Stimulated activated CD8-positive, alpha-beta memory T cell treated with anti-CD3 and anti-CD28 coated beads, Interleukin-2, amount 100 ng/mL, for 48 hours (primary cell): ENCODE measurements at regions not wholly inside any gene's neighbourhood (a gene's known extent, or its start where the extent isn't known, plus 50 kb on each side); places are given as distances from the start of the nearest gene placed in this dataset.
"Not testable (repeated sequence)": the region's sequence is repeated elsewhere in the genome, so short reads cannot be mapped to it uniquely, and the experiment has no call there.

Experiments
- DNase-seq, 2 donors: peaks; one replicate each; pipeline ENCODE4 v3.0.0-alpha.2; 2020; ENCODE audit warnings: low read depth in 2 of 2

DNA sequence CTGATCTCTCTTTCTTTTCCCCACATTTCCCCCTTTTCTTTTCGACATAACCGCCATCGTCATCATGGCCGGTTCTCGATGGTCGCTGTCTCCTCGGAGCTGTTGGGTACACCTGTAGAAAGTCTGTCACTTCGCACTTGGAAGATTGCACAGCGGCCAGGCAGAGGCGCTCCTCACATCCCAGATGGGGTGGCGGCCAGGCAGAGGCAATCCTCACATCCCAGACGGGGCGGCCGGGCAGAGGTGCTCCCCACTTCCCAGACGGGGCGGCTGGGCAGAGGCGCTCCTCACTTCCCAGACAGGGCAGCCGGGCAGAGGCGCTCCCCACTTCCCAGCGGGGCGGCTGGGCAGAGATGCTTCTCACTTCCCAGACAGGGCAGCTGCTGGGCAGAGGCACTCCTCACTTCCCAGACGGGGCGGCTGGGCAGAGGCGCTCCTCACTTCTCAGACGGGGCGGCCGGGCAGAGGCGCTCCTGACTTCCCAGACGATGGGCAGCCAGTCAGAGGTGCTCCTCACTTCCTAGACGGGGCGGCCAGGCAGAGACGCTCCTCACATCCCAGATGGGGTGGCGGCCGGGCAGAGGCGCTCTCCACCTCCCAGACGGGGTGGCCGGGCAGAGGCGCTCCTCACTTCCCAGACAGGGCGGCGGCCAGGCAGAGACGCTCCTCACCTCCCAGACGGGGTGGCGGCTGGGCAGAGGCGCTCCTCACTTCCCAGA lies 110.7 kb downstream of the C5orf15 start:
- DNase-seq: not testable (repeated sequence)

DNA sequence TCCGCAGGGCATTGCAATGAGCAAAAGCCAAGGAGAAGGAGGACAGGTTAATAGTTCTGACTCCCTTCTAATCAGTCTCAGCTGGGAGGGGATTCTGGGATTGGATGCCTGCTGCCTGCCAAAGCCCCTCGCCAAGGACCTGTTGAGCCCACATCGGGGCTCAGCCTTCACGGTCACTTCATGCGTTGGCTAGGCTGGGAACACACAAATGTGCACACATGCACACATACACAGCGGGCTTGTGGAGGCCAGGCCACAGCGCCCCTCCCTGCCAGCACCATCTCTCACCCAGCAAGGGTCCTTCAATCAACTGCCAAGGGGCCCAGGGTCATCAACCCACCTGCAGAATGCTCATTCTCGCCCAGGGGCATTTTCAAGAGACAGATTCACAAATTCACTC lies 113.9 kb downstream of the C5orf15 start:
- DNase-seq: no peak

GRCh38 chr5:133853646-133854365 lies 114.6 kb downstream of the C5orf15 start:
- DNase-seq: no peak

DNA sequence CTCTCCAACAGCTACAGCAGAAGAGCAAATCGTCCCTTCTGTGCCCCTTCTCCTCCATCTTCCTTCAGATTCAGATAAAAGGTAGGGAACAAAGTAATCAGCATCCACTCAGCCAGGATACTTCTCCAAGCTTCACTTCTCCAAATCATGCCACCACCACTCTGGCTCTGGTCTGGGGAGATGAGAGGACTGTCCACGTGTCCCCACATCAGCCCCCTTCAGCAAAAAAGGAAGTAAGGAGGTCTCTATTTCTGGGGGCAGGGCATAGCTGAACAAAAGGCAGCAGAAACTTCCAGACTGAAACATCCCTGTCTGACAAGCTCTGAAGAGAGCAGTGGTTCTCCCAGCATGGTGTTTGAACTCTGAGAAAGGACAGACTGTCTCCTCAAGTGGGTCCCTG lies 116.9 kb downstream of the C5orf15 start:
- no peak for DNase-seq

DNA sequence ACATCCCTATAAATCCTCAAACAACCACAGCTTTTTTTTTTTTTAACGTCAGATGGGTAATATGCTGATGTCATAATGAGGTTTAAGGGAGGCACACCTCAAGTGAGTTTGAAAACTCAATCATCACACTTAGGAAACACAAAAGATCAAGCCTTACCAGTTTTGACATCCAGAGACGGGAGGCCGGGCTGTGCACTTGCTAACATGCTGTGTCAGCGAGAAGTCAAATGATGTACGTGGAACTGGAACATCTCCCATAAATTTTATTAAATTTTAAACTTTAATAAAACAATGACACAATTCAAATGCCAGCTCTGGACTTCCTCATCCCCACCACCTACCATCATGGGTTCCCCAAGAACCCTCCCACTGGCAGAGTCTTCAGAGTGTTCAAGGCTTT lies 117.6 kb downstream of the C5orf15 start:
- no peak for DNase-seq

DNA sequence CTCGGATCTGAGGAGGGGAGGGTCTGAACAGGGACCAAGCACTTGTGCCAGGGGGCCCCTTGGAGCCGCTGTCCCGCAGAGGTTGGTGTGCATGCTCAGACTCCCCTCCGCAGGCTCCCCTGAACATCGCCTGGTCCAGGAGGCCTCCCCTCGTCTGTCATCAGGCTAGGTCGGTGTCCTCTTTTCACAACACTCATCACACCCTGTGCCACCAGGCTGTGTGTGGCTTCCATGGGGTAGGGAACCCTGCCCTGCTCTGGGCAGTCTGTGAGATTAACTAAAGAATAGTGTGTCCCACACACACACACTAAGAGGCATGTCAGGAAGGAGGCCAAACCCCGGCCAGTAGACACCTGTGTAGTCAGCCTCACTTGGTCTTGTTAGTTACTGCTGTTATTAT lies 119.3 kb downstream of the C5orf15 start:
- DNase-seq: no peak

- DNase-seq: no peak
Observed at GRCh38 chr5:133848341-133848811, 120.0 kb downstream of the C5orf15 start.

GRCh38 chr5:133847886-133848285 lies 120.5 kb downstream of the C5orf15 start:
- DNase-seq: no peak

DNA sequence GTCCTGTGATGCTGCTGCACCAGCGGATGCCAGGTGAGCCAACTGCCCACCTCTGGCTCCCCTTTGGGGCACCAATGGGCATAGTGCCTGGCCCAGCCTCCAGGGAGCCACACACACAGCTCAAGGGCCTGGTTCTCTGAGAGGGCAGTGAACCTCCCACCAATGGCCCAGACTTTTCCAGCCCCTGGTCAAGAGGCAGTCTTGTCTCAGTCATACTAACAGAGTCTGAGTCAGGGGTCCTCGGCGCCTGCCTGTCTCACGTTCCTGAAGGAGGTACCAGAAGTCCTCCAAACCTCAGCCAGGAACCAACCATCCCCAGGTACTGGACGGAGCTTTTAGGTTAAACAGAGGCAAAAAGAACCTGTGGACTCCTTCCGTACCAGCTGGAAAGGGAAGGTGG lies 121.1 kb downstream of the C5orf15 start:
- DNase-seq: no peak

- DNase-seq: no peak
Observed at GRCh38 chr5:133846478-133847226, 121.8 kb downstream of the C5orf15 start.

- DNase-seq: no peak
Observed at GRCh38 chr5:133845271-133845670, 123.2 kb downstream of the C5orf15 start.

GRCh38 chr5:133844836-133845235 lies 123.6 kb downstream of the C5orf15 start:
- no peak for DNase-seq

DNA sequence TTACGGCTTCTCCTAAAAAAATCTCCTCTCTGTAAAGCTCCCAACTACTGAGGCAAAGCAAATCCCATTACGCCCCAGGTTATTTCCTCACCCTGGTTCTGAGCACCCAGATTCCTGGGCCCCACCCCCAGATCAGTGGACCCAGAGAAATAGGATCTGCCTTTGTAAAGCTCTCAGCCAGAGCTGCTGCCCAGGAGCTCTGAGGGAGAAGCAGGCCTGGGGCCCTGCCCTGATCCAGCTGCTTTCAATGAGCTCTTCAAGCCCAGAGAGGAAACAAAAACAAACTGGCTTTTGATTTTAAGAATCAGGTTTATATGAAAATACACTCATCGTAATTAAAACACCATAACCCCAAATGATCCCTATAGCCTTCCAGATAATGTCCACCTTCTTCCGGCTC lies 124.5 kb downstream of the C5orf15 start:
- DNase-seq: no peak

GRCh38 chr5:133842846-133843611 lies 125.4 kb downstream of the C5orf15 start:
- DNase-seq: no peak

DNA sequence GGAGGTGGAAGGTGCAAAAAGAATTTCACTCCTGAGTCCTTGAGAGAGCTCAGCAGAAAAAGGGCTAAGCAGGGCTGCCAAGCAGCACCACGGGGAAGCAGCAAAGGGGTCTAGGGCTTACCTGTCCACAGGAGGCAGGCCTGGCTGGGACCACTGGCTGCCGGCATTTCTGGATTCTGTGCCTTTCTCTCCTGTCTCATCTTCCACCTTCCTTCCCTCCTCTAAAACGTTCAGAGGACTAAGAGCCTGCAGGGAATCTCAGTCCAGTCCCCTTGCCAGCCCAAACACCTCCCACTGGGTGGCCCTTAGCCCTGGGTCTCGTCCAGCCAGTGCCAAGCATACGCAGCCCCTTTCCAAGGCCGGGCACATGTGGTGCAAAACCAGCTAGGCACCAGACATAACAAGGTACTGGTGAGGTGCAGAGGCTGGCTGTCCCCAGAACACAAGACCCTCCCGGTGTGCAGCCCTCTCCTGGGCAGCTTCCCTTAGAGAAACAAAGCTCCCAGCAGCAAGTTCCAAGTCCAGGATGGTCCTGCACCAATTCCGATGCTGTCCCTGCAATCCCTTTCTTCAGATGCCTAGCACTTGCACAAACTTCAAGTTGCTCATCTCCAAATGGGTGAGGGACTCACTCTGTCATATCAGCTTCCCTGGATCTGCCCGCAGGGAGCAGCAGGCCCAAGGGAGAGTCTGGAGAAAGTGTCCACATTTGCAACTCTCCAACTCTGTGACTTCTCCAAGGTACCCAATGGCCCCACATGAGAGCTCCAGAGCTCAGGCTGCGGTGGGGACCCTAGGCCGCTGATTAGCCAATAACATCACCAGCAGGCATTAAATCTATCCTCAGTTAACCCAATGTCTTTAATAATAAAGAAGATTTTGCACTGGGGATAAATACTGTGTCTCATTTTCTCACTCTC lies 126.3 kb downstream of the C5orf15 start:
- no peak for DNase-seq

- no peak for DNase-seq
Observed at GRCh38 chr5:133840168-133840567, 128.3 kb downstream of the C5orf15 start.

DNA sequence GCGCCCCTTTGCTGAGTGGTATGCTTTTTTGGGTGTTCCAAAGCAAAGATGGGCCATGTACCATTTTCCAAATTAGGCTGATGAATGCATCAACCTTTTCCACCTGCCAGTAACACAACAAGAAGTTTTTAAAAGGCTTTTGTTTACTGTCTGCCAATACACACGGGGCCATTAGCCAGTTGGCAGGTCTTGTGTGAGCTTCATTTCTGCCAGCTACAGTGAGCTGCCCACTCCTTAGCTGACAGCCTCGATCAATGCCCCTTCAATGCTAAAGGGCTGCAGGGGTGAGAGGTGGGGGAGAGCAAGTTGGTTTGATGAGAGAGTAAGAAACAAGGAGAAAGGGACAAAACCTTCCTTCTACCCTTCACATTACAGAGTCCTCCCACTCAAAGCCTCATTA lies 128.7 kb downstream of the C5orf15 start:
- no peak for DNase-seq

- DNase-seq: no peak
Observed at GRCh38 chr5:133839090-133839489, 129.3 kb downstream of the C5orf15 start.

DNA sequence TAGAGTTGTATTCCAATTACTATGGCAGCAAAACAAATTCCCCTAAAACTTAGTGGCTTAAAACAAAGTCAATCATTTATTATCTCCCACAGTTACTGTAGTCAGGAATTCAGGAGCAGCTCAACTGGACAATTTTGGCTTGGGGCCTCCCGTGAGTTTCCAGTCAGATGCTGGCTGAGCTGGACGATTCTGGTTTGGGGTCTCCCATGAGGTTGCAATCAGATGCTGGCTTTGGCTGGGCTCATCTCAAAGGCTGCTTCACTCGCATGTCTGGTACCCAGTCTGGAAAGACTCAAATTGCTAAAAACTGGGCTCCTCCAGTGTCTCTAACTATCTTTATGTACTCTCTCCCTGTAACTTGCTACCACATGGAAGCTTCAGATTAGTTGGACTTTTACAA lies 130.1 kb downstream of the C5orf15 start:
- DNase-seq: no peak

DNA sequence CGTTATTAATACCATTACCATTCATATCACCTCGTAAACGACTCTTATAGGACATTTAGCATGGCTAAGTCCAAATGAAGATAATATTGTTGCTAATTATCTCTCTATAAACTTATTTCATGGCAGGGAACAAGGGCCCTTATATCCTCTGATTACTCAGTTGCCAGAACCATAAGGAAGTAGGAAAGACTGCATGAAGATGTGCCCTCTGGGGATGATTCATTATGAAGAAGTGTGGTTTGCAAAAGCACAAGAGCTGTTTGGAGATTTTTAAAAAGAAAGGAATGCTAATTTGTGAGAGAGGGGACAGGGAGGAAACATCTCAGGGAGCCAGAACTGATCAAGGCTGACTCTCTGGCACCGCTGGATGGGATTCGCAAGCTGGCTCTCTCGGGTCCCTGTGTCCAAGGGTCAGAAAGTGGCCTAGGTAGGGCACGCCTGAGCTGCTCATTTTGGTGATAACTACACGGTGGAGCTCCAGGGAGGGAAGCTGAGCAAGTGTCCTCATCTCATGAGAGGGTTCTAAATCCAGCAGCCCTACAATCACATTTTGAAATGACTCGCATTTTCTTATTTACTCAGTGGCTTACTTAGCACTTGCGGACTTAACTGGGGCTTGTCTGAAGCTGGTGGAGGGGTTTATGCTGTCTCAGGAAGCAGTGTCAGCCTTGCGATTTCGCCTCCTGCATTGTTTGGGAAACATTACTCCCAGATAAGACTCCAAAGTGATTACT lies 136.8 kb downstream of the C5orf15 start:
- no peak for DNase-seq
